HEK293T (cell line): ENCODE measurements at regions not wholly inside any gene's neighbourhood (a gene's known extent, or its start where the extent isn't known, plus 50 kb on each side); places are given as distances from the start of the nearest gene placed in this dataset.

Experiments used
- FOXK2 ChIP-seq: fragments of 450-650 bp; IDR thresholded peaks from 2 replicates; pipeline ENCODE4 v1.6.1; 2016; ENCODE audit warnings: mild to moderate bottlenecking
- HDGF ChIP-seq: fragments of 450-650 bp; IDR thresholded peaks from 2 replicates; pipeline ENCODE4 v1.6.1; 2017; ENCODE audit warnings: antibody characterized with exemption, borderline replicate concordance
- TARDBP ChIP-seq: fragments of 450-650 bp; IDR thresholded peaks from 2 replicates; pipeline ENCODE4 v1.6.1; 2016
- ZNF384 ChIP-seq: fragments of 450-650 bp; IDR thresholded peaks from 2 replicates; pipeline ENCODE4 v1.6.1; 2016

DNA sequence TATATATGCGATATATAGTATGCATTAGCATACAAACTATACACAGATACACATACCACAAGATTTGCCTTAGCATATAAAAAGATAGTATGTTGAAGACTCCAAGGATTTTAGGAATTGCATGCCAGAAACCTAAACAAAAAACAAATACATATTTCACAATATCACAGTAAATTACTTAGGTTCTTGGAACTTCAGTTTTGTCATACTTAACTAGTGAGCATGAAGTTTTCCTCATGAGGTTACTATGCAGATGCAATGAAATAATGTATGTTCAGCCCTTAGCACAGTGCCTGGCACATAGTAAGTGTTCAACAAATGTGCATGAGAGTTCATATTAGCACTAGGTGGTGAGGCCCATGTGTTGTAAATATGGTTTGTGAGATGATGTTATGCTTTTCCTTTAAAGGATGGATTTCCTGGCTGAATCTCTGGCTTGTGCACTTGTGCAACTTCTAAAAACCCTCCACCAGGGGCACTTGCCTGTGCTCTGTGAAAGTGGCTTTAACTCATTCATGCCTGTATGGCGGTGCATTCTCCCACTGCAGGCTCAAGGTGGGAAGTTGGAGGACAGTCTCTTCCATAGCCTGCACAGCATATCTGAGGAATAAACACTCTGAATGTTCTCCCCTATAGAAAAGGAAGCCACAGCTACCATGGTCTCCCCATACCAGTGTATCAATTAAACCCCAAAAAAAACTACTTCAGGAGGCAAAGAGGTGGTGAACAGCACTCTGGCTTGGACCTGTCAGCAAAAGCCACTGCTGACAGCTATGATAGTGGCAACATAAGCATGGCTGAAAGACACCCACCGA, 624.1 kb upstream of the CDH4 start:
- TF ChIP-seq HDGF (no peak), TARDBP (no peak), ZNF384 (no peak), FOXK2 (no peak)
